ENCODE measurements at regions not wholly inside any gene's neighbourhood (a gene's known extent, or its start where the extent isn't known, plus 50 kb on each side); places are given as distances from the start of the nearest gene placed in this dataset.

GRCh38 chr2:151153601-151154000 lies 108.1 kb downstream of the RBM43 start:
- DNase-seq, result no peak

GRCh38 chr2:151150331-151151320 lies 111.0 kb downstream of the RBM43 start:
- no peak for DNase-seq

GRCh38 chr2:151138507-151138906 lies 123.2 kb downstream of the RBM43 start:
- DNase-seq, result no peak

GRCh38 chr2:151137526-151137925 lies 124.1 kb downstream of the RBM43 start:
- DNase-seq, result no peak

GRCh38 chr2:151120011-151120410 lies 141.7 kb downstream of the RBM43 start:
- no peak for DNase-seq

GRCh38 chr2:151119374-151119773 lies 142.3 kb downstream of the RBM43 start:
- DNase-seq, result no peak

- no peak for DNase-seq
Observed at GRCh38 chr2:151118269-151118668, 143.4 kb downstream of the RBM43 start.

- DNase-seq, result no peak
Observed at GRCh38 chr2:151114874-151115273, 146.8 kb downstream of the RBM43 start.

- no peak for DNase-seq
Observed at GRCh38 chr2:151113318-151113717, 148.3 kb downstream of the RBM43 start.

GRCh38 chr2:151111599-151112278 lies 149.9 kb downstream of the RBM43 start:
- DNase-seq, result no peak

- no peak for DNase-seq
Observed at GRCh38 chr2:151106805-151107506, 154.7 kb downstream of the RBM43 start.

- DNase-seq, result no peak
Observed at GRCh38 chr2:151103551-151103950, 158.1 kb downstream of the RBM43 start.

GRCh38 chr2:151102226-151102625 lies 159.4 kb downstream of the RBM43 start:
- DNase-seq, result no peak

- no peak for DNase-seq
Observed at GRCh38 chr2:151098841-151099240, 162.8 kb downstream of the RBM43 start.

- no peak for DNase-seq
Observed at GRCh38 chr2:151097895-151098294, 163.8 kb downstream of the RBM43 start.

GRCh38 chr2:151097128-151097527 lies 164.5 kb downstream of the RBM43 start:
- DNase-seq, result no peak

- no peak for DNase-seq
Observed at GRCh38 chr2:151096235-151096634, 165.4 kb downstream of the RBM43 start.

- DNase-seq, result no peak
Observed at GRCh38 chr2:151095463-151095862, 166.2 kb downstream of the RBM43 start.

- DNase-seq, result no peak
Observed at GRCh38 chr2:151091583-151091982, 170.1 kb downstream of the RBM43 start.

- DNase-seq, result no peak
Observed at GRCh38 chr2:151087377-151087776, 174.3 kb downstream of the RBM43 start.

- DNase-seq, result no peak
Observed at GRCh38 chr2:151085181-151085611, 176.5 kb downstream of the RBM43 start.

GRCh38 chr2:151083856-151084795 lies 177.5 kb downstream of the RBM43 start:
- no peak for DNase-seq
